HEK293 (cell line): ENCODE measurements at regions not wholly inside any gene's neighbourhood (a gene's known extent, or its start where the extent isn't known, plus 50 kb on each side); places are given as distances from the start of the nearest gene placed in this dataset.

Experiments used
- CTCF ChIA-PET: fragments of 350-600 bp; formaldehyde crosslinking; extraction: SDS; loops from one replicate; lab custom pipeline; 2021; ENCODE audit warnings: antibody characterized with exemption; lab: Yijun Ruan, JAX
- POLR2A ChIA-PET: fragments of 300-600 bp; formaldehyde crosslinking; extraction: SDS; loops from one replicate; lab custom pipeline; 2020; ENCODE audit warnings: antibody characterized with exemption, inconsistent platforms; lab: Yijun Ruan, JAX
- H3K27ac ChIP-seq: fragments of 200-500 bp; sonication (Bioruptor generic); 2 replicates; pipeline ENCODE4 v1.5.1; 2014; ENCODE audit warnings: low read depth, low read length, control low read depth, inconsistent platforms; ENCODE audit errors: extremely low read depth
- H3K36me3 ChIP-seq, 2 experiments: fragments of 200-500 bp in 1 of 2; sonication (Bioruptor generic) in 1 of 2; 1 replicate in 1 of 2; 2 replicates in 1 of 2; pipeline ENCODE4 v1.5.1; 2014 to 2017; ENCODE audit warnings: inconsistent platforms in 2 of 2, low read length in 2 of 2; ENCODE audit not compliant: control insufficient read depth in 2 of 2, insufficient read depth in 1 of 2
- H3K4me1 ChIP-seq: fragments of 200-500 bp; sonication (Bioruptor generic); 2 replicates; pipeline ENCODE4 v1.5.1; 2014; ENCODE audit warnings: mild to moderate bottlenecking, low read length, inconsistent platforms; ENCODE audit not compliant: control insufficient read depth, insufficient read depth
- H3K4me3 ChIP-seq: 2 replicates; pipeline ENCODE4 v1.5.1; 2011; ENCODE audit warnings: low read depth, mild to moderate bottlenecking, control low read depth, low read length, moderate library complexity
- H3K9me3 ChIP-seq: fragments of 200-500 bp; sonication (Bioruptor generic); 2 replicates; pipeline ENCODE4 v1.5.1; 2014; ENCODE audit warnings: low read depth, low read length, inconsistent platforms; ENCODE audit not compliant: control insufficient read depth, insufficient read depth
- HOXA7 ChIP-seq: sonication (generic); formaldehyde crosslinking; IDR thresholded peaks from 2 replicates; pipeline ENCODE4 v1.8.1; 2022; ENCODE audit warnings: missing genetic modification reagents, borderline replicate concordance
- MEIS1 ChIP-seq: sonication (generic); formaldehyde crosslinking; IDR thresholded peaks from 2 replicates; pipeline ENCODE4 v1.8.1; 2022; ENCODE audit warnings: missing genetic modification reagents, mild to moderate bottlenecking, borderline replicate concordance
- YY2 ChIP-seq: fragments of 450-650 bp; formaldehyde crosslinking; IDR thresholded peaks from 2 replicates; pipeline ENCODE4 v1.5.1; 2016; ENCODE audit warnings: missing biosample characterization, missing genetic modification characterization
- ZBTB17 ChIP-seq: fragments of 450-650 bp; formaldehyde crosslinking; IDR thresholded peaks from 2 replicates; pipeline ENCODE4 v1.5.1; 2016; ENCODE audit warnings: missing biosample characterization, missing genetic modification characterization
- ZFHX2 ChIP-seq: fragments of 450-650 bp; formaldehyde crosslinking; conservative IDR thresholded peaks from 2 replicates; pipeline ENCODE4 v1.5.1; 2016; ENCODE audit warnings: missing biosample characterization, missing genetic modification characterization
- ZNF174 ChIP-seq: fragments of 450-650 bp; formaldehyde crosslinking; IDR thresholded peaks from 2 replicates; pipeline ENCODE4 v1.5.0; 2017; ENCODE audit warnings: missing biosample characterization, mild to moderate bottlenecking, missing genetic modification characterization
- ZNF223 ChIP-seq: fragments of 450-650 bp; formaldehyde crosslinking; IDR thresholded peaks from 2 replicates; pipeline ENCODE4 v1.5.1; 2016; ENCODE audit warnings: missing biosample characterization, missing genetic modification characterization
- ZNF37A ChIP-seq: fragments of 450-650 bp; IDR thresholded peaks from 2 replicates; pipeline ENCODE4 v1.5.1; 2018; ENCODE audit warnings: missing biosample characterization, missing genetic modification characterization
- ZNF394 ChIP-seq: fragments of 450-650 bp; formaldehyde crosslinking; IDR thresholded peaks from 2 replicates; pipeline ENCODE4 v1.5.1; 2016; ENCODE audit warnings: missing biosample characterization, missing genetic modification characterization, mild to moderate bottlenecking, moderate library complexity, borderline replicate concordance
- ZNF449 ChIP-seq: fragments of 450-650 bp; formaldehyde crosslinking; IDR thresholded peaks from 2 replicates; pipeline ENCODE4 v1.5.1; 2017; ENCODE audit warnings: missing biosample characterization, mild to moderate bottlenecking, missing genetic modification characterization, moderate library complexity
- ZNF510 ChIP-seq: fragments of 450-650 bp; formaldehyde crosslinking; IDR thresholded peaks from 2 replicates; pipeline ENCODE4 v1.5.1; 2018; ENCODE audit warnings: mild to moderate bottlenecking, missing genetic modification characterization, missing biosample characterization; ENCODE audit not compliant: insufficient replicate concordance
- ZNF514 ChIP-seq: fragments of 450-650 bp; formaldehyde crosslinking; IDR thresholded peaks from 2 replicates; pipeline ENCODE4 v1.5.1; 2016; ENCODE audit warnings: missing biosample characterization, missing genetic modification characterization
- ZNF521 ChIP-seq: fragments of 450-650 bp; formaldehyde crosslinking; IDR thresholded peaks from 2 replicates; pipeline ENCODE4 v1.5.1; 2017; ENCODE audit warnings: missing biosample characterization, mild to moderate bottlenecking, missing genetic modification characterization
- ZNF560 ChIP-seq: fragments of 450-650 bp; formaldehyde crosslinking; IDR thresholded peaks from 2 replicates; pipeline ENCODE4 v1.5.1; 2017; ENCODE audit warnings: missing biosample characterization, missing genetic modification characterization, borderline replicate concordance
- ZNF639 ChIP-seq: fragments of 450-650 bp; formaldehyde crosslinking; IDR thresholded peaks from 2 replicates; pipeline ENCODE4 v1.5.1; 2016; ENCODE audit warnings: missing biosample characterization, missing genetic modification characterization
- ZXDB ChIP-seq: fragments of 450-650 bp; formaldehyde crosslinking; IDR thresholded peaks from 2 replicates; pipeline ENCODE4 v1.5.1; 2016; ENCODE audit warnings: missing biosample characterization, missing genetic modification characterization
- TF ChIP-seq, protein P1 (sequence below): fragments of 450-650 bp; formaldehyde crosslinking; IDR thresholded peaks from 2 replicates; pipeline ENCODE4; 2016; ENCODE audit warnings: missing biosample characterization, missing genetic modification characterization
- TF ChIP-seq, protein P2 (sequence below): fragments of 450-650 bp; formaldehyde crosslinking; IDR thresholded peaks from 2 replicates; pipeline ENCODE4 v1.5.1; 2016; ENCODE audit warnings: missing biosample characterization, missing genetic modification characterization
- TF ChIP-seq, protein P3 (sequence below): fragments of 450-650 bp; formaldehyde crosslinking; IDR thresholded peaks from 2 replicates; pipeline ENCODE4 v1.5.1; 2016; ENCODE audit warnings: missing biosample characterization, missing genetic modification characterization
- TF ChIP-seq, protein P4 (sequence below): fragments of 450-650 bp; IDR thresholded peaks from 2 replicates; pipeline ENCODE4 v1.5.1; 2018; ENCODE audit warnings: missing biosample characterization, missing genetic modification characterization

GRCh38 chrX:133150730-133151129 lies 53.8 kb upstream of the USP26 start:
- H3K4me1 ChIP-seq, result no peaks in the 10 kb centered on the region
- H3K27ac ChIP-seq, result no peak overlapping the region
- ChIA-PET CTCF (no interaction called here), POLR2A (no interaction called here)
- no peaks in the 10 kb centered on the region for H3K9me3 ChIP-seq
- no peak overlapping the region for H3K4me3 ChIP-seq
- H3K36me3 ChIP-seq, result no peaks in the 10 kb centered on the region
- TF ChIP-seq ZNF449 (tag by site-specific recombination) (no peak), ZNF639 (no peak), ZNF394 (tag by site-specific recombination) (no peak), ZNF514 (tag by site-specific recombination) (no peak), ZXDB (tag by site-specific recombination) (no peak), ZNF37A (tag by site-specific recombination) (no peak), YY2 (tag by site-specific recombination) (no peak), HOXA7 (no peak), ZNF560 (tag by site-specific recombination) (no peak), ZNF174 (no peak), MEIS1 (CRISPR knock-in tag) (no peak), ZNF521 (no peak), ZNF223 (tag by site-specific recombination) (no peak), ZNF510 (tag by site-specific recombination) (no peak), ZFHX2 (tag by site-specific recombination) (no peak), ZBTB17 (tag by site-specific recombination) (no peak)
- TF ChIP-seq, protein P1, sequence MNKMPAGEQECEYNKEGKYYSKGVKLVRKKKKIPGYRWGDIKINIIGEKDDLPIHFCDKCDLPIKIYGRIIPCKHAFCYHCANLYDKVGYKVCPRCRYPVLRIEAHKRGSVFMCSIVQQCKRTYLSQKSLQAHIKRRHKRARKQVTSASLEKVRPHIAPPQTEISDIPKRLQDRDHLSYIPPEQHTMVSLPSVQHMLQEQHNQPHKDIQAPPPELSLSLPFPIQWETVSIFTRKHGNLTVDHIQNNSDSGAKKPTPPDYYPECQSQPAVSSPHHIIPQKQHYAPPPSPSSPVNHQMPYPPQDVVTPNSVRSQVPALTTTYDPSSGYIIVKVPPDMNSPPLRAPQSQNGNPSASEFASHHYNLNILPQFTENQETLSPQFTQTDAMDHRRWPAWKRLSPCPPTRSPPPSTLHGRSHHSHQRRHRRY (tag by site-specific recombination), result no peak
- TF ChIP-seq, protein P2, sequence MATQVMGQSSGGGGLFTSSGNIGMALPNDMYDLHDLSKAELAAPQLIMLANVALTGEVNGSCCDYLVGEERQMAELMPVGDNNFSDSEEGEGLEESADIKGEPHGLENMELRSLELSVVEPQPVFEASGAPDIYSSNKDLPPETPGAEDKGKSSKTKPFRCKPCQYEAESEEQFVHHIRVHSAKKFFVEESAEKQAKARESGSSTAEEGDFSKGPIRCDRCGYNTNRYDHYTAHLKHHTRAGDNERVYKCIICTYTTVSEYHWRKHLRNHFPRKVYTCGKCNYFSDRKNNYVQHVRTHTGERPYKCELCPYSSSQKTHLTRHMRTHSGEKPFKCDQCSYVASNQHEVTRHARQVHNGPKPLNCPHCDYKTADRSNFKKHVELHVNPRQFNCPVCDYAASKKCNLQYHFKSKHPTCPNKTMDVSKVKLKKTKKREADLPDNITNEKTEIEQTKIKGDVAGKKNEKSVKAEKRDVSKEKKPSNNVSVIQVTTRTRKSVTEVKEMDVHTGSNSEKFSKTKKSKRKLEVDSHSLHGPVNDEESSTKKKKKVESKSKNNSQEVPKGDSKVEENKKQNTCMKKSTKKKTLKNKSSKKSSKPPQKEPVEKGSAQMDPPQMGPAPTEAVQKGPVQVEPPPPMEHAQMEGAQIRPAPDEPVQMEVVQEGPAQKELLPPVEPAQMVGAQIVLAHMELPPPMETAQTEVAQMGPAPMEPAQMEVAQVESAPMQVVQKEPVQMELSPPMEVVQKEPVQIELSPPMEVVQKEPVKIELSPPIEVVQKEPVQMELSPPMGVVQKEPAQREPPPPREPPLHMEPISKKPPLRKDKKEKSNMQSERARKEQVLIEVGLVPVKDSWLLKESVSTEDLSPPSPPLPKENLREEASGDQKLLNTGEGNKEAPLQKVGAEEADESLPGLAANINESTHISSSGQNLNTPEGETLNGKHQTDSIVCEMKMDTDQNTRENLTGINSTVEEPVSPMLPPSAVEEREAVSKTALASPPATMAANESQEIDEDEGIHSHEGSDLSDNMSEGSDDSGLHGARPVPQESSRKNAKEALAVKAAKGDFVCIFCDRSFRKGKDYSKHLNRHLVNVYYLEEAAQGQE, result no peak
- TF ChIP-seq, protein P3, sequence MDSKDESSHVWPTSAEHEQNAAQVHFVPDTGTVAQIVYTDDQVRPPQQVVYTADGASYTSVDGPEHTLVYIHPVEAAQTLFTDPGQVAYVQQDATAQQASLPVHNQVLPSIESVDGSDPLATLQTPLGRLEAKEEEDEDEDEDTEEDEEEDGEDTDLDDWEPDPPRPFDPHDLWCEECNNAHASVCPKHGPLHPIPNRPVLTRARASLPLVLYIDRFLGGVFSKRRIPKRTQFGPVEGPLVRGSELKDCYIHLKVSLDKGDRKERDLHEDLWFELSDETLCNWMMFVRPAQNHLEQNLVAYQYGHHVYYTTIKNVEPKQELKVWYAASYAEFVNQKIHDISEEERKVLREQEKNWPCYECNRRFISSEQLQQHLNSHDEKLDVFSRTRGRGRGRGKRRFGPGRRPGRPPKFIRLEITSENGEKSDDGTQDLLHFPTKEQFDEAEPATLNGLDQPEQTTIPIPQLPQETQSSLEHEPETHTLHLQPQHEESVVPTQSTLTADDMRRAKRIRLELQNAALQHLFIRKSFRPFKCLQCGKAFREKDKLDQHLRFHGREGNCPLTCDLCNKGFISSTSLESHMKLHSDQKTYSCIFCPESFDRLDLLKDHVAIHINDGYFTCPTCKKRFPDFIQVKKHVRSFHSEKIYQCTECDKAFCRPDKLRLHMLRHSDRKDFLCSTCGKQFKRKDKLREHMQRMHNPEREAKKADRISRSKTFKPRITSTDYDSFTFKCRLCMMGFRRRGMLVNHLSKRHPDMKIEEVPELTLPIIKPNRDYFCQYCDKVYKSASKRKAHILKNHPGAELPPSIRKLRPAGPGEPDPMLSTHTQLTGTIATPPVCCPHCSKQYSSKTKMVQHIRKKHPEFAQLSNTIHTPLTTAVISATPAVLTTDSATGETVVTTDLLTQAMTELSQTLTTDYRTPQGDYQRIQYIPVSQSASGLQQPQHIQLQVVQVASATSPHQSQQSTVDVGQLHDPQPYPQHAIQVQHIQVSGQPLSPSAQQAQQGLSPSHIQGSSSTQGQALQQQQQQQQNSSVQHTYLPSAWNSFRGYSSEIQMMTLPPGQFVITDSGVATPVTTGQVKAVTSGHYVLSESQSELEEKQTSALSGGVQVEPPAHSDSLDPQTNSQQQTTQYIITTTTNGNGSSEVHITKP (tag by site-specific recombination), result no peak
- TF ChIP-seq, protein P4, sequence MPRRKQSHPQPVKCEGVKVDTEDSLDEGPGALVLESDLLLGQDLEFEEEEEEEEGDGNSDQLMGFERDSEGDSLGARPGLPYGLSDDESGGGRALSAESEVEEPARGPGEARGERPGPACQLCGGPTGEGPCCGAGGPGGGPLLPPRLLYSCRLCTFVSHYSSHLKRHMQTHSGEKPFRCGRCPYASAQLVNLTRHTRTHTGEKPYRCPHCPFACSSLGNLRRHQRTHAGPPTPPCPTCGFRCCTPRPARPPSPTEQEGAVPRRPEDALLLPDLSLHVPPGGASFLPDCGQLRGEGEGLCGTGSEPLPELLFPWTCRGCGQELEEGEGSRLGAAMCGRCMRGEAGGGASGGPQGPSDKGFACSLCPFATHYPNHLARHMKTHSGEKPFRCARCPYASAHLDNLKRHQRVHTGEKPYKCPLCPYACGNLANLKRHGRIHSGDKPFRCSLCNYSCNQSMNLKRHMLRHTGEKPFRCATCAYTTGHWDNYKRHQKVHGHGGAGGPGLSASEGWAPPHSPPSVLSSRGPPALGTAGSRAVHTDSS (tag by site-specific recombination), result no peak
- TF ChIP-seq, all 188 proteins: peak for 0
